ENCODE measurements at regions not wholly inside any gene's neighbourhood (a gene's known extent, or its start where the extent isn't known, plus 50 kb on each side); places are given as distances from the start of the nearest gene placed in this dataset.

DNA sequence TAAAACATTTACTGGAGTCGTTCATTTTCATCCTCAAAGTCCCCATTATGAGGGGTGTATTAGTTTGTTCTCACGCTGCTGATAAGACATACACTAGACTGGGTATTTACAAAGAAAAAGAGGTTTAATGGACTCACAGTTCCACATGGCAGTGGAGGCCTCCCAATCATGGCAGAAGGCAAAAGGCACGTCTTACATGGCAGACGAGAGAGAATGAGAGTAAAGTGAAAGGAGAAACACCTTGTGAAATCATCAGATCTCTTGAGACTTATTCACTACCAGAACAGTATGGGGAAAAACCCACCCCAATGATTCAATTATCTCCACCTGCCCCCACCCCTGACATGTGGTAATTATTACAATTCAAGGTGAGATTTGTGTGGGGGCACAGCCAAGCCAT, 830.4 kb upstream of the RGS18 start:
- Histone ChIP-seq H3K36me3 (ENCODE audit: control insufficient read depth in 2 of 3, insufficient read depth in 3 of 3, low read length in 3 of 3) (no peaks in the 10 kb centered on the region), H3K9me3 (ENCODE audit: control insufficient read depth in 2 of 3, insufficient read depth in 1 of 3, low read length in 3 of 3) (no peaks in the 10 kb centered on the region), H3K9ac (ENCODE audit: low read length in 3 of 3) (no peak overlapping the region), H3K27ac (ENCODE audit: low read depth in 2 of 2, low read length in 2 of 2) (no peak overlapping the region), H3K4me1 (ENCODE audit: control insufficient read depth in 2 of 3, insufficient read depth in 2 of 3, low read depth in 1 of 3, low read length in 3 of 3) (no peaks in the 10 kb centered on the region), H3K27me3 (ENCODE audit: control insufficient read depth, insufficient read depth, low read length) (no peaks in the 10 kb centered on the region), H3K4me3 (ENCODE audit: low read length in 3 of 3) (no peak overlapping the region)
- DNase-seq (no peak), FAIRE-seq (no peak)
- intact Hi-C loops (cut with DNase I): no loop called here
- TF ChIP-seq, protein P1, sequence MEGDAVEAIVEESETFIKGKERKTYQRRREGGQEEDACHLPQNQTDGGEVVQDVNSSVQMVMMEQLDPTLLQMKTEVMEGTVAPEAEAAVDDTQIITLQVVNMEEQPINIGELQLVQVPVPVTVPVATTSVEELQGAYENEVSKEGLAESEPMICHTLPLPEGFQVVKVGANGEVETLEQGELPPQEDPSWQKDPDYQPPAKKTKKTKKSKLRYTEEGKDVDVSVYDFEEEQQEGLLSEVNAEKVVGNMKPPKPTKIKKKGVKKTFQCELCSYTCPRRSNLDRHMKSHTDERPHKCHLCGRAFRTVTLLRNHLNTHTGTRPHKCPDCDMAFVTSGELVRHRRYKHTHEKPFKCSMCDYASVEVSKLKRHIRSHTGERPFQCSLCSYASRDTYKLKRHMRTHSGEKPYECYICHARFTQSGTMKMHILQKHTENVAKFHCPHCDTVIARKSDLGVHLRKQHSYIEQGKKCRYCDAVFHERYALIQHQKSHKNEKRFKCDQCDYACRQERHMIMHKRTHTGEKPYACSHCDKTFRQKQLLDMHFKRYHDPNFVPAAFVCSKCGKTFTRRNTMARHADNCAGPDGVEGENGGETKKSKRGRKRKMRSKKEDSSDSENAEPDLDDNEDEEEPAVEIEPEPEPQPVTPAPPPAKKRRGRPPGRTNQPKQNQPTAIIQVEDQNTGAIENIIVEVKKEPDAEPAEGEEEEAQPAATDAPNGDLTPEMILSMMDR (IDR thresholded peaks at IDR 0.05; ENCODE audit: borderline replicate concordance, extremely low read depth, insufficient read depth): no peak

DNA sequence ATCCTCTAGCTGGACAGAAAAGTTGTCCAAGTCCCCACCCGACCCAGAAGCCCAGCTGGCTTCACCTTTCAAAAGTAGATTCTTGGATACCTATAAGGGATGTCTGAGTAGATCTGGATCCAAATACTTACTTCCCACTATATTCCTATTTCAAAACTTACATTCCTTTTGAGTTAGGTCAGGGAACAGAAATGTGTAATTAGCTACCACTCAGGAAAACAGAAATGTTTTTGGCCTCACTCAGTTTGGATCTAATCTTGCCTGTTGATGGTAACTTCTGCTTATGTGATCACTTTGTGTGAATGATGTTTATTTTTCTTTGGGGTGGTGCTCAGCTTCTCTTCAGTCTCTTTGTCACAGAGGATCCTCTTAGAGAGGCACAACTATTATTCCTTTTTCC, 814.4 kb upstream of the RGS18 start:
- TF ChIP-seq, protein P1 (IDR thresholded peaks at IDR 0.05; ENCODE audit: borderline replicate concordance, extremely low read depth, insufficient read depth): no peak
- Histone ChIP-seq H3K9me3 (ENCODE audit: control insufficient read depth in 2 of 3, insufficient read depth in 1 of 3, low read length in 3 of 3) (no peaks in the 10 kb centered on the region), H3K36me3 (ENCODE audit: control insufficient read depth in 2 of 3, insufficient read depth in 3 of 3, low read length in 3 of 3) (no peaks in the 10 kb centered on the region), H3K4me1 (ENCODE audit: control insufficient read depth in 2 of 3, insufficient read depth in 2 of 3, low read depth in 1 of 3, low read length in 3 of 3) (no peaks in the 10 kb centered on the region), H3K4me3 (ENCODE audit: low read length in 3 of 3) (no peak overlapping the region), H3K27me3 (ENCODE audit: control insufficient read depth, insufficient read depth, low read length) (no peaks in the 10 kb centered on the region), H3K9ac (ENCODE audit: low read length in 3 of 3) (no peak overlapping the region), H3K27ac (ENCODE audit: low read depth in 2 of 2, low read length in 2 of 2) (no peak overlapping the region)
- no peak for DNase-seq
- intact Hi-C loops (cut with DNase I): no loop called here
- FAIRE-seq: no peak

DNA sequence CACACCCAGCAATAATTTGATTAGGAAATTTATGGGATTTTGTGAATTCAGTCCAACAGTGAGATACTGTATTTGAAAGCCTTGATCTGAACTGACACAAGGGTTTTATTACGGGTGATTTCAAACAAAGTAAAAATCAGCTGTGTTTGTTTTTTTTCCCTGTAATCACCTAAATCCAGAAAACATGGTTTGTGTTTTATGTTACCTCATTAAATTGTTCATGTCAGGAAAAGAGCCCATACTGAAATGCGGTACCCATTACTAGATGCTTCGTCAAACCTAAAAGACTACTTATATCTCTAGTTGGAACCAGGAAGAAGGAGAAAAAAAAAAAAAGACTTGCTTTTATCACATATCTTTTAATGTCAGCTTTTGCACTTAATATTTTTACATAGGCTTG, 811.9 kb upstream of the RGS18 start:
- no peaks in the 10 kb centered on the region for H3K9me3 ChIP-seq (ENCODE audit: control insufficient read depth in 2 of 3, insufficient read depth in 1 of 3, low read length in 3 of 3)
- H3K4me3 ChIP-seq (ENCODE audit: low read length in 3 of 3): no peak overlapping the region
- FAIRE-seq (no peak), DNase-seq (no peak)
- H3K4me1 ChIP-seq (ENCODE audit: control insufficient read depth in 2 of 3, insufficient read depth in 2 of 3, low read depth in 1 of 3, low read length in 3 of 3): no peaks in the 10 kb centered on the region
- no peaks in the 10 kb centered on the region for H3K27me3 ChIP-seq (ENCODE audit: control insufficient read depth, insufficient read depth, low read length)
- H3K36me3 ChIP-seq (ENCODE audit: control insufficient read depth in 2 of 3, insufficient read depth in 3 of 3, low read length in 3 of 3): no peaks in the 10 kb centered on the region
- intact Hi-C loops (cut with DNase I): no loop called here
- no peak overlapping the region for H3K27ac ChIP-seq (ENCODE audit: low read depth in 2 of 2, low read length in 2 of 2)
- H3K9ac ChIP-seq (ENCODE audit: low read length in 3 of 3): no peak overlapping the region
- TF ChIP-seq, protein P1 (IDR thresholded peaks at IDR 0.05; ENCODE audit: borderline replicate concordance, extremely low read depth, insufficient read depth): no peak

DNA sequence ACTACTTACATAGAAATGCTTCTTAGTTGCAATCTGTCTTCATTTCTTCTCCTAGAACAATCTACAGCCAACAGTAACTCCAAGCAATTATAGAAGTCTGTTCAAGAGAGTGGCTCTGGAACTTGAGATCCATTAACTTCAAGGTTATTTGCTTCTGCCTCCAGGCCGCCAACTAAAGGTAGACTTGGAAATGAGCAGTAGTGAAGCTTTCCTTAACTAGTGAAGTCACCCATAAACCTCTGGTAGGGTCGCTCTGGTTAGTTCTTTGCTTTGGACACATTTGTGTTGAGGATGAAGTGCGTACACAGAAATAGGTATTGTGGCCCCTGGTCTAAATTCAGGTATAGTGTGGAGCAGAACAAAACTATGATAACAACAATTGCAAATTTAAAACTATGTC, 809.9 kb upstream of the RGS18 start:
- Histone ChIP-seq H3K9ac (ENCODE audit: low read length in 3 of 3) (no peak overlapping the region), H3K27me3 (ENCODE audit: control insufficient read depth, insufficient read depth, low read length) (no peaks in the 10 kb centered on the region), H3K4me1 (ENCODE audit: control insufficient read depth in 2 of 3, insufficient read depth in 2 of 3, low read depth in 1 of 3, low read length in 3 of 3) (no peaks in the 10 kb centered on the region), H3K27ac (ENCODE audit: low read depth in 2 of 2, low read length in 2 of 2) (no peak overlapping the region), H3K4me3 (ENCODE audit: low read length in 3 of 3) (no peak overlapping the region), H3K36me3 (ENCODE audit: control insufficient read depth in 2 of 3, insufficient read depth in 3 of 3, low read length in 3 of 3) (no peaks in the 10 kb centered on the region), H3K9me3 (ENCODE audit: control insufficient read depth in 2 of 3, insufficient read depth in 1 of 3, low read length in 3 of 3) (no peaks in the 10 kb centered on the region)
- TF ChIP-seq, protein P1 (IDR thresholded peaks at IDR 0.05; ENCODE audit: borderline replicate concordance, extremely low read depth, insufficient read depth): no peak
- FAIRE-seq: no peak
- peak in 1 of 5 donors; percentile 1 for DNase-seq
- intact Hi-C loops (cut with DNase I): no loop called here

All from kidney (tissue), 13 donors.